Lower leg skin (tissue), 3 donors: ENCODE measurements at regions not wholly inside any gene's neighbourhood (a gene's known extent, or its start where the extent isn't known, plus 50 kb on each side); places are given as distances from the start of the nearest gene placed in this dataset.

Experiments
- POLR2A ChIP-seq, 2 donors: fragments of 450-650 bp; IDR thresholded peaks; one replicate each; pipeline ENCODE4 v1.6.1; 2016 to 2017; ENCODE audit warnings: antibody characterized with exemption in 2 of 2, mild to moderate bottlenecking in 1 of 2, moderate library complexity in 1 of 2
- TF ChIP-seq, protein P1 (sequence below), 3 donors: fragments of 450-650 bp; IDR thresholded peaks; one replicate each; pipeline ENCODE4 v1.5.1; 2016; ENCODE audit warnings: antibody characterized with exemption in 3 of 3, mild to moderate bottlenecking in 3 of 3, moderate library complexity in 2 of 3

- TF ChIP-seq, protein P1, sequence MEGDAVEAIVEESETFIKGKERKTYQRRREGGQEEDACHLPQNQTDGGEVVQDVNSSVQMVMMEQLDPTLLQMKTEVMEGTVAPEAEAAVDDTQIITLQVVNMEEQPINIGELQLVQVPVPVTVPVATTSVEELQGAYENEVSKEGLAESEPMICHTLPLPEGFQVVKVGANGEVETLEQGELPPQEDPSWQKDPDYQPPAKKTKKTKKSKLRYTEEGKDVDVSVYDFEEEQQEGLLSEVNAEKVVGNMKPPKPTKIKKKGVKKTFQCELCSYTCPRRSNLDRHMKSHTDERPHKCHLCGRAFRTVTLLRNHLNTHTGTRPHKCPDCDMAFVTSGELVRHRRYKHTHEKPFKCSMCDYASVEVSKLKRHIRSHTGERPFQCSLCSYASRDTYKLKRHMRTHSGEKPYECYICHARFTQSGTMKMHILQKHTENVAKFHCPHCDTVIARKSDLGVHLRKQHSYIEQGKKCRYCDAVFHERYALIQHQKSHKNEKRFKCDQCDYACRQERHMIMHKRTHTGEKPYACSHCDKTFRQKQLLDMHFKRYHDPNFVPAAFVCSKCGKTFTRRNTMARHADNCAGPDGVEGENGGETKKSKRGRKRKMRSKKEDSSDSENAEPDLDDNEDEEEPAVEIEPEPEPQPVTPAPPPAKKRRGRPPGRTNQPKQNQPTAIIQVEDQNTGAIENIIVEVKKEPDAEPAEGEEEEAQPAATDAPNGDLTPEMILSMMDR (IDR thresholded peaks at IDR 0.05): no peak
- no peak for TF ChIP-seq POLR2A (IDR thresholded peaks at IDR 0.05)
Measured at GRCh38 chr2:220478305-220479058, 851.1 kb downstream of the SLC4A3 start.
